ENCODE measurements at regions not wholly inside any gene's neighbourhood (a gene's known extent, or its start where the extent isn't known, plus 50 kb on each side); places are given as distances from the start of the nearest gene placed in this dataset.

- Histone ChIP-seq H3F3A (replicated peaks; ENCODE audit: insufficient read depth) (no peaks in the 10 kb centered on the region), H2AFZ (ENCODE audit: low read depth) (no peak overlapping the region), H3K4me3 (ENCODE audit: low read depth in 2 of 2, low read length in 1 of 2) (no peak overlapping the region), H4K20me1 (ENCODE audit: insufficient read depth) (no peaks in the 10 kb centered on the region), H3K9me3 (no peaks in the 10 kb centered on the region), H3K4me2 (no peak overlapping the region), H3K27me3 (ENCODE audit: insufficient read depth) (no peaks in the 10 kb centered on the region), H3K9me2 (no peaks in the 10 kb centered on the region), H3K4me1 (ENCODE audit: control insufficient read depth in 1 of 2, insufficient read depth in 2 of 2, low read depth in 1 of 2, low read length in 1 of 2) (peaks cover 0 to 17% of the 10 kb centered on the region in 2 experiments; a peak in 2 of 4 replicates), H3K27ac (ENCODE audit: low read depth in 2 of 2, low read length in 1 of 2) (no peak overlapping the region), H3K79me2 (ENCODE audit: insufficient read depth) (no peaks in the 10 kb centered on the region), H3K36me3 (replicated peaks in 1 of 2; ENCODE audit: control insufficient read depth in 1 of 2, insufficient read depth in 2 of 2, low read length in 1 of 2) (no peaks in the 10 kb centered on the region), H3K9ac (no peak overlapping the region)
- WGBS (ENCODE audit: low lambda C conversion rate) = 50% methylated on average over 11 of the region's 11 CpGs
- TF ChIP-seq CHD2 (IDR thresholded peaks at IDR 0.05; ENCODE audit: low read length, partially characterized antibody) (no peak), EZH2phosphoT487 (IDR thresholded peaks at IDR 0.05; ENCODE audit: borderline replicate concordance, low read depth) (no peak), NFIC (IDR thresholded peaks at IDR 0.05; ENCODE audit: borderline replicate concordance) (no peak), SMC3 (IDR thresholded peaks at IDR 0.05; ENCODE audit: low read depth, low read length) (no peak), TAF1 (IDR thresholded peaks at IDR 0.05; ENCODE audit: borderline replicate concordance, low read depth, low read length) (no peak), NRF1 (IDR thresholded peaks at IDR 0.05; ENCODE audit: low read depth, low read length) (no peak), FOXM1 (IDR thresholded peaks at IDR 0.05; ENCODE audit: low read depth) (no peak), JUND (IDR thresholded peaks at IDR 0.05) (no peak)
- TF ChIP-seq, protein P1, sequence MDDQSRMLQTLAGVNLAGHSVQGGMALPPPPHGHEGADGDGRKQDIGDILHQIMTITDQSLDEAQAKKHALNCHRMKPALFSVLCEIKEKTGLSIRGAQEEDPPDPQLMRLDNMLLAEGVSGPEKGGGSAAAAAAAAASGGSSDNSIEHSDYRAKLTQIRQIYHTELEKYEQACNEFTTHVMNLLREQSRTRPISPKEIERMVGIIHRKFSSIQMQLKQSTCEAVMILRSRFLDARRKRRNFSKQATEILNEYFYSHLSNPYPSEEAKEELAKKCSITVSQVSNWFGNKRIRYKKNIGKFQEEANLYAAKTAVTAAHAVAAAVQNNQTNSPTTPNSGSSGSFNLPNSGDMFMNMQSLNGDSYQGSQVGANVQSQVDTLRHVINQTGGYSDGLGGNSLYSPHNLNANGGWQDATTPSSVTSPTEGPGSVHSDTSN (IDR thresholded peaks at IDR 0.05) = no peak
- TF ChIP-seq, protein P2, sequence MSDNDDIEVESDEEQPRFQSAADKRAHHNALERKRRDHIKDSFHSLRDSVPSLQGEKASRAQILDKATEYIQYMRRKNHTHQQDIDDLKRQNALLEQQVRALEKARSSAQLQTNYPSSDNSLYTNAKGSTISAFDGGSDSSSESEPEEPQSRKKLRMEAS (IDR thresholded peaks at IDR 0.05; ENCODE audit: low read depth) = no peak
- TF ChIP-seq, protein P3, sequence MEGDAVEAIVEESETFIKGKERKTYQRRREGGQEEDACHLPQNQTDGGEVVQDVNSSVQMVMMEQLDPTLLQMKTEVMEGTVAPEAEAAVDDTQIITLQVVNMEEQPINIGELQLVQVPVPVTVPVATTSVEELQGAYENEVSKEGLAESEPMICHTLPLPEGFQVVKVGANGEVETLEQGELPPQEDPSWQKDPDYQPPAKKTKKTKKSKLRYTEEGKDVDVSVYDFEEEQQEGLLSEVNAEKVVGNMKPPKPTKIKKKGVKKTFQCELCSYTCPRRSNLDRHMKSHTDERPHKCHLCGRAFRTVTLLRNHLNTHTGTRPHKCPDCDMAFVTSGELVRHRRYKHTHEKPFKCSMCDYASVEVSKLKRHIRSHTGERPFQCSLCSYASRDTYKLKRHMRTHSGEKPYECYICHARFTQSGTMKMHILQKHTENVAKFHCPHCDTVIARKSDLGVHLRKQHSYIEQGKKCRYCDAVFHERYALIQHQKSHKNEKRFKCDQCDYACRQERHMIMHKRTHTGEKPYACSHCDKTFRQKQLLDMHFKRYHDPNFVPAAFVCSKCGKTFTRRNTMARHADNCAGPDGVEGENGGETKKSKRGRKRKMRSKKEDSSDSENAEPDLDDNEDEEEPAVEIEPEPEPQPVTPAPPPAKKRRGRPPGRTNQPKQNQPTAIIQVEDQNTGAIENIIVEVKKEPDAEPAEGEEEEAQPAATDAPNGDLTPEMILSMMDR (IDR thresholded peaks at IDR 0.05) = no peak
- ChIA-PET POLR2A (no interaction called here), CTCF (interaction anchor here (0.7 to 1.5 kb wide), 8 partner anchors 11 to 504 kb away, joined by 3 to 5 read pairs (median 4); partner anchors contain the start of gene MYCN)
- no peak for DNase-seq
Measured at GRCh38 chr2:16104949-16105668, 164.8 kb downstream of the MYCN start.

GRCh38 chr2:16104315-16104948 lies 164.1 kb downstream of the MYCN start:
- Histone ChIP-seq H3K27ac (ENCODE audit: low read depth in 2 of 2, low read length in 1 of 2) (no peak overlapping the region), H2AFZ (ENCODE audit: low read depth) (no peak overlapping the region), H3K4me2 (no peak overlapping the region), H3K4me1 (ENCODE audit: control insufficient read depth in 1 of 2, insufficient read depth in 2 of 2, low read depth in 1 of 2, low read length in 1 of 2) (peaks cover 0 to 17% of the 10 kb centered on the region in 2 experiments; a peak in 2 of 4 replicates), H3K27me3 (ENCODE audit: insufficient read depth) (no peaks in the 10 kb centered on the region), H3F3A (replicated peaks; ENCODE audit: insufficient read depth) (no peaks in the 10 kb centered on the region), H3K4me3 (ENCODE audit: low read depth in 2 of 2, low read length in 1 of 2) (no peak overlapping the region), H4K20me1 (ENCODE audit: insufficient read depth) (no peaks in the 10 kb centered on the region), H3K79me2 (ENCODE audit: insufficient read depth) (no peaks in the 10 kb centered on the region), H3K9ac (no peak overlapping the region), H3K9me3 (no peaks in the 10 kb centered on the region), H3K36me3 (replicated peaks in 1 of 2; ENCODE audit: control insufficient read depth in 1 of 2, insufficient read depth in 2 of 2, low read length in 1 of 2) (no peaks in the 10 kb centered on the region), H3K9me2 (no peaks in the 10 kb centered on the region)
- ChIA-PET POLR2A (no interaction called here), CTCF (interaction anchor here (0.6 to 1.4 kb wide), 6 partner anchors 49 to 505 kb away, joined by 3 to 5 read pairs (median 4); no protein-coding TSS in a partner anchor)
- DNase-seq = no peak
- WGBS (ENCODE audit: low lambda C conversion rate) = 15% methylated on average over 6 of the region's 6 CpGs
- TF ChIP-seq EZH2phosphoT487 (IDR thresholded peaks at IDR 0.05; ENCODE audit: borderline replicate concordance, low read depth) (no peak), TCF12 (IDR thresholded peaks at IDR 0.05) (no peak), JUND (IDR thresholded peaks at IDR 0.05) (no peak), POLR2AphosphoS5 (IDR thresholded peaks at IDR 0.05; ENCODE audit: low read depth, low read length) (no peak), ELF1 (IDR thresholded peaks at IDR 0.05) (no peak), MEF2A (IDR thresholded peaks at IDR 0.05; ENCODE audit: borderline replicate concordance, low read depth) (no peak), RXRA (IDR thresholded peaks at IDR 0.05; ENCODE audit: borderline replicate concordance, low read depth) (no peak)
- TF ChIP-seq, protein P4, sequence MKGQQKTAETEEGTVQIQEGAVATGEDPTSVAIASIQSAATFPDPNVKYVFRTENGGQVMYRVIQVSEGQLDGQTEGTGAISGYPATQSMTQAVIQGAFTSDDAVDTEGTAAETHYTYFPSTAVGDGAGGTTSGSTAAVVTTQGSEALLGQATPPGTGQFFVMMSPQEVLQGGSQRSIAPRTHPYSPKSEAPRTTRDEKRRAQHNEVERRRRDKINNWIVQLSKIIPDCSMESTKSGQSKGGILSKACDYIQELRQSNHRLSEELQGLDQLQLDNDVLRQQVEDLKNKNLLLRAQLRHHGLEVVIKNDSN (IDR thresholded peaks at IDR 0.05; ENCODE audit: borderline replicate concordance, low read depth) = no peak
